Neural cell (in vitro differentiated cells): ENCODE measurements at regions not wholly inside any gene's neighbourhood (a gene's known extent, or its start where the extent isn't known, plus 50 kb on each side); places are given as distances from the start of the nearest gene placed in this dataset.

Source experiments
- H2AFZ ChIP-seq: fragments of 200-600, 300-800 bp; sonication (generic), shearing (Covaris generic); 2 replicates; pipeline ENCODE4 v1.6.0; 2014; ENCODE audit warnings: low read depth, mild to moderate bottlenecking, antibody characterized with exemption, low read length, moderate library complexity
- H3F3A ChIP-seq: fragments of 200-600 bp; shearing (Covaris generic); 2 replicates; pipeline ENCODE4 v1.6.1; 2016; ENCODE audit warnings: mild to moderate bottlenecking, moderate library complexity, mixed read lengths, antibody characterized with exemption, low read length; ENCODE audit not compliant: insufficient read depth, poor library complexity, severe bottlenecking
- H3K27ac ChIP-seq: fragments of 200-600, 300-800 bp; sonication (generic), shearing (Covaris generic); 2 replicates; pipeline ENCODE4 v1.5.1; 2014; ENCODE audit warnings: mild to moderate bottlenecking, low read length, moderate library complexity
- H3K27me3 ChIP-seq: fragments of 300-800, 200-600 bp; sonication (generic), shearing (Covaris generic); 2 replicates; pipeline ENCODE4 v1.6.0; 2014; ENCODE audit warnings: mild to moderate bottlenecking, low read depth, low read length, moderate library complexity; ENCODE audit not compliant: insufficient read depth
- H3K36me3 ChIP-seq: fragments of 300-800, 200-600 bp; sonication (generic), shearing (Covaris generic); 2 replicates; pipeline ENCODE4 v1.5.1; 2014; ENCODE audit warnings: mild to moderate bottlenecking, antibody characterized with exemption, low read length, moderate library complexity; ENCODE audit not compliant: insufficient read depth
- H3K4me2 ChIP-seq: fragments of 300-800, 200-600 bp; sonication (generic), shearing (Covaris generic); 2 replicates; pipeline ENCODE4 v1.6.0; 2014; ENCODE audit warnings: mild to moderate bottlenecking, low read length
- H3K4me3 ChIP-seq: fragments of 300-800, 200-600 bp; sonication (generic), shearing (Covaris generic); 2 replicates; pipeline ENCODE4 v1.5.1; 2014; ENCODE audit warnings: mild to moderate bottlenecking, low read length, moderate library complexity
- H3K79me2 ChIP-seq: fragments of 200-600 bp; shearing (Covaris generic); replicated peaks from 2 replicates; pipeline ENCODE4 v1.6.0; 2014; ENCODE audit warnings: mild to moderate bottlenecking, low read length, moderate library complexity; ENCODE audit not compliant: insufficient read depth
- H3K9ac ChIP-seq: fragments of 300-800, 200-600 bp; sonication (generic), shearing (Covaris generic); 2 replicates; pipeline ENCODE4 v1.6.1; 2016; ENCODE audit warnings: mild to moderate bottlenecking, low read length, mixed read lengths
- H3K9me2 ChIP-seq: fragments of 200-600 bp; shearing (Covaris generic); 2 replicates; pipeline ENCODE4 v1.6.1; 2016; ENCODE audit warnings: mild to moderate bottlenecking, low read length, mixed read lengths; ENCODE audit not compliant: insufficient read depth
- H3K9me3 ChIP-seq: fragments of 200-600, 300-800 bp; sonication (generic), shearing (Covaris generic); 2 replicates; pipeline ENCODE4 v1.6.1; 2016; ENCODE audit warnings: mild to moderate bottlenecking, mixed run types, low read length, moderate library complexity, mixed read lengths
- H4K20me1 ChIP-seq: fragments of 200-600 bp; shearing (Covaris generic); 2 replicates; pipeline ENCODE4 v1.6.1; 2016; ENCODE audit warnings: mild to moderate bottlenecking, mixed run types; ENCODE audit not compliant: insufficient read depth
- EP300 ChIP-seq: fragments of 450-650 bp; conservative IDR thresholded peaks from 2 replicates; pipeline ENCODE4 v1.6.1; 2014; ENCODE audit warnings: antibody characterized with exemption, mild to moderate bottlenecking, moderate library complexity; ENCODE audit not compliant: poor library complexity, severe bottlenecking
- EZH2 ChIP-seq: fragments of 200-600, 300-800 bp; shearing (Covaris generic), sonication (generic); IDR thresholded peaks from 2 replicates; pipeline ENCODE4 v1.6.1; 2014; ENCODE audit warnings: antibody characterized with exemption, low read length, borderline replicate concordance, mild to moderate bottlenecking; ENCODE audit not compliant: insufficient read depth, poor library complexity, severe bottlenecking
- MXI1 ChIP-seq: fragments of 450-650 bp; conservative IDR thresholded peaks from 2 replicates; pipeline ENCODE4 v1.6.1; 2014; ENCODE audit warnings: antibody characterized with exemption, mild to moderate bottlenecking; ENCODE audit not compliant: poor library complexity, severe bottlenecking
- POLR2AphosphoS5 ChIP-seq: IDR thresholded peaks from 2 replicates; pipeline ENCODE4 v1.6.1; 2012
- RAD21 ChIP-seq: fragments of 450-650 bp; conservative IDR thresholded peaks from 2 replicates; pipeline ENCODE4 v1.6.1; 2014; ENCODE audit warnings: antibody characterized with exemption, mild to moderate bottlenecking, moderate library complexity
- REST ChIP-seq: IDR thresholded peaks from 2 replicates; pipeline ENCODE4 v1.6.1; 2012; ENCODE audit warnings: borderline replicate concordance
- SMC3 ChIP-seq: fragments of 450-650 bp; conservative IDR thresholded peaks from 2 replicates; pipeline ENCODE4 v1.6.1; 2014; ENCODE audit warnings: antibody characterized with exemption, mild to moderate bottlenecking, moderate library complexity; ENCODE audit not compliant: poor library complexity
- TAF1 ChIP-seq: IDR thresholded peaks from 2 replicates; pipeline ENCODE4 v1.6.1; 2012; ENCODE audit warnings: low read depth
- TF ChIP-seq, protein P1 (sequence below): fragments of 450-650 bp; IDR thresholded peaks from 2 replicates; pipeline ENCODE4 v1.5.1; 2014; ENCODE audit warnings: antibody characterized with exemption, mild to moderate bottlenecking, moderate library complexity; ENCODE audit not compliant: poor library complexity, severe bottlenecking

- Histone ChIP-seq H4K20me1 (no peaks in the 10 kb centered on the region), H3K27me3 (no peaks in the 10 kb centered on the region), H3K4me2 (no peak overlapping the region), H3K36me3 (no peaks in the 10 kb centered on the region), H3K79me2 (no peaks in the 10 kb centered on the region), H3K4me3 (no peak overlapping the region), H3K27ac (no peak overlapping the region), H3F3A (no peaks in the 10 kb centered on the region), H3K9me2 (no peaks in the 10 kb centered on the region), H2AFZ (no peak overlapping the region), H3K9ac (no peak overlapping the region), H3K9me3 (no peaks in the 10 kb centered on the region)
- TF ChIP-seq SMC3 (no peak), EP300 (no peak), REST (no peak), TAF1 (no peak), EZH2 (no peak), RAD21 (no peak), MXI1 (no peak), POLR2AphosphoS5 (no peak)
- TF ChIP-seq, protein P1, sequence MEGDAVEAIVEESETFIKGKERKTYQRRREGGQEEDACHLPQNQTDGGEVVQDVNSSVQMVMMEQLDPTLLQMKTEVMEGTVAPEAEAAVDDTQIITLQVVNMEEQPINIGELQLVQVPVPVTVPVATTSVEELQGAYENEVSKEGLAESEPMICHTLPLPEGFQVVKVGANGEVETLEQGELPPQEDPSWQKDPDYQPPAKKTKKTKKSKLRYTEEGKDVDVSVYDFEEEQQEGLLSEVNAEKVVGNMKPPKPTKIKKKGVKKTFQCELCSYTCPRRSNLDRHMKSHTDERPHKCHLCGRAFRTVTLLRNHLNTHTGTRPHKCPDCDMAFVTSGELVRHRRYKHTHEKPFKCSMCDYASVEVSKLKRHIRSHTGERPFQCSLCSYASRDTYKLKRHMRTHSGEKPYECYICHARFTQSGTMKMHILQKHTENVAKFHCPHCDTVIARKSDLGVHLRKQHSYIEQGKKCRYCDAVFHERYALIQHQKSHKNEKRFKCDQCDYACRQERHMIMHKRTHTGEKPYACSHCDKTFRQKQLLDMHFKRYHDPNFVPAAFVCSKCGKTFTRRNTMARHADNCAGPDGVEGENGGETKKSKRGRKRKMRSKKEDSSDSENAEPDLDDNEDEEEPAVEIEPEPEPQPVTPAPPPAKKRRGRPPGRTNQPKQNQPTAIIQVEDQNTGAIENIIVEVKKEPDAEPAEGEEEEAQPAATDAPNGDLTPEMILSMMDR: no peak
Observed at GRCh38 chr4:97353876-97354275, 789.4 kb downstream of the STPG2 start.

DNA sequence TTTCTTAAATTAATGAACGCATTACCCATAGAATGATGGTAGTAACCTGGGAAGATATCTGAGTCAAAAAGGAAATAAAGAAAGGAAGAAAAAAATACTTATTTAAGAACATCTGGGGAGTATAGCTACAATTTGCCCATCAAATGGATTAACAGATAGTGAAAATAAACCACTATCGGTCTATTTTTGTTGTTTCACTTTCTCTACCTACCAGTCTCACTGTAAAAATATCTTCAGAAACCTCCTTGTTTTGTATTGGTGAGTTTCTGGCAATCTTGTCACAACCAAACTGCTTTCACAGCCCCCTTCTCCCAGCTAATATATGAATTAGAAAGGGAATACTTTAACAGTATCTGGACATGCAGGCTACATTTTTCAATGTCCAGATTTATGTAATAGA is 783.5 kb downstream of the STPG2 start:
- Histone ChIP-seq H3K4me3 (no peak overlapping the region), H3K4me2 (no peak overlapping the region), H3F3A (no peaks in the 10 kb centered on the region), H3K9me2 (no peaks in the 10 kb centered on the region), H3K9me3 (no peaks in the 10 kb centered on the region), H3K79me2 (no peaks in the 10 kb centered on the region), H3K36me3 (no peaks in the 10 kb centered on the region), H3K9ac (no peak overlapping the region), H3K27me3 (no peaks in the 10 kb centered on the region), H2AFZ (no peak overlapping the region), H4K20me1 (no peaks in the 10 kb centered on the region), H3K27ac (no peak overlapping the region)
- TF ChIP-seq MXI1: no peak

DNA sequence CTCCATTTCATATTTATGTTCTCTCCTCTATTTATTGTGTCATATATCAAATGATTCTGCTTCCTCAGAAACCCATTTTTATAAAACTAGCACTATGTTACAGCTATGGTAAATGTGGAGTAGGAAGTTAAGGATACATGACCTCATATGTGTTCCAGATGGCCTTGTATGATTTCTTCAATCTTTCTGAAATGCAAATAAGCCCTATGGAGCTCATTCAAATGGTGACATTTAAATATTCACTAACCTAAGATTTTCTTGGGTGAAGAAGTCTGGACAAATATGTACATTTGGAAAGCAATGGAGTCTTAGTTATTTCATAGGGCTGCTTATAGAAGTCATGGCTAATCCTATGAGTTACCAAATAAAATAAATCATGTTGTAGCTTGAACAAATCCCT is 782.5 kb downstream of the STPG2 start:
- Histone ChIP-seq H3K9me2 (no peaks in the 10 kb centered on the region), H3K27me3 (no peaks in the 10 kb centered on the region), H3F3A (no peaks in the 10 kb centered on the region), H3K79me2 (no peaks in the 10 kb centered on the region), H3K36me3 (no peaks in the 10 kb centered on the region), H3K9me3 (no peaks in the 10 kb centered on the region), H3K4me2 (no peak overlapping the region), H4K20me1 (no peaks in the 10 kb centered on the region), H3K27ac (no peak overlapping the region), H3K9ac (no peak overlapping the region), H2AFZ (no peak overlapping the region), H3K4me3 (no peak overlapping the region)
- TF ChIP-seq TAF1: no peak
- TF ChIP-seq POLR2AphosphoS5: no peak
- no peak for TF ChIP-seq EZH2
- no peak for TF ChIP-seq SMC3
